HG03469 (cell line): ENCODE measurements at regions not wholly inside any gene's neighbourhood (a gene's known extent, or its start where the extent isn't known, plus 50 kb on each side); places are given as distances from the start of the nearest gene placed in this dataset.

Source experiments
- ATAC-seq: cut with Tn5 transposase; IDR thresholded peaks from one replicate; pipeline ENCODE4 v1.9.1; 2021; ENCODE audit warnings: mild to moderate bottlenecking, moderate library complexity, moderate number of reproducible peaks; ENCODE audit not compliant: unreplicated experiment

DNA sequence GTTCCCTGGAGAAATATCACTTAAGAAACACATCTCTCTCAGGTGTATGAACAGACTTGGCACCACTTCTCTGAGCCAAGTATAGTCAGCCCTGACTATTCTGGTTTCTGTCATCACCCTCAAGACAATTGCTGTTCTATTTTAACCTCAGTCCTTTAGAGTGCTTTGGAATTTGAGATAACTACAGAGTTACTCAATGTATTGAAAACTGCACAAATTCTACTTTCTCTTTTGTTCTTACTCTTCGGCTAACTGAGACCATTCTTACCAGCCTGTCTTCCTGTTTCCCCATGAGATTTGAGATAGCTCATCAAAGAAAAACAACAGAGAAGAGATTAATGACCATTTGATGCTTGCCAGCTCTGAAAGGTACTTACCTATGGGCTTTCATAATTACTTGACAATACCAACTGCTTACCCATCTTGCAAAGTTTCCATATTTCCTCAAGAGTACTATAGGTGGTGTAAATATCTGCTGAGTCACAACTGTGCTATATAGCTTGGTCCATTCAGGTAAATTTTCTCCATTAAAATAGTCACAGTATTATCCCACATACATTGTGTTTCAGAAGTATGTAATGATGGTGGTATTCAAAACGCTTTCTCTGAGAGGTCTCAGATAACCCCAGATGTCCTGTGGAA lies 467.5 kb upstream of the CHST9 start:
- peak; percentile 58 for ATAC-seq

DNA sequence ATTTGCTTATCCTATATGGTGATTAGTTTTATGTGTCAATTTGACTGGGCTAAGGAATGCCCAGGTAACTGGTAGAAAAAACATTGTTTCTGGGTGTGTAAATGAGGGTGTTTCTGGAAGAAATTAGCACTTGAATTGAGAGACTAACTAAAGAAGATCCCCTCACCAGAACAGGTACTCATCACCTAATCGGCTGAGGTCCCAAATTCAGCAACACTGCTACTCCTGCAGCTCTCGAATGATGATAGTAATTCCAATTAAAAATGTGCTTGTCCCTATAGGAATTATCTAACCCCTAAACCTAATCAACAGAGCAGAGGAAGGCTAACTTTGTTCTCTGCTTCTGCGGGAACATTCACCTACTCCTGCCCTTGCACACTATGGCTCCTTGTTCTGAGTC lies 464.5 kb upstream of the CHST9 start:
- ATAC-seq = no peak

DNA sequence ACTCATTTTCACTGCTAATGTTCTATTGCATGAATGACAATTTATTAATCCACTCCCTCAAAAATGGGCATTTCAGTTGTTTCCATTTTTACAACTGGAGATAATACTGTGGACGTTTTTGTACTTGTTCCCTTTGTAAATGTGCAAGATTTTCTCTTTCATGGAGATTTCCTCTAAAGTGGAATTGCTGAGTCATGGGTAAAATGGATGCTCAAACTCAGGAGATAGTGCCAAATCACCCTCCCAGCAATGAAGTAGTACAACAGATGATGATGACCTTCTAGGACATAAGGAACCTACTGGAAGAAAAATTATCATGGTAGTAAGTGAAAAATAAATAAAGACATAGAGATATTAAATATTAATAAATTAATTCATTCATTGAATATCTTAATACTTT lies 460.8 kb upstream of the CHST9 start:
- ATAC-seq = no peak

DNA sequence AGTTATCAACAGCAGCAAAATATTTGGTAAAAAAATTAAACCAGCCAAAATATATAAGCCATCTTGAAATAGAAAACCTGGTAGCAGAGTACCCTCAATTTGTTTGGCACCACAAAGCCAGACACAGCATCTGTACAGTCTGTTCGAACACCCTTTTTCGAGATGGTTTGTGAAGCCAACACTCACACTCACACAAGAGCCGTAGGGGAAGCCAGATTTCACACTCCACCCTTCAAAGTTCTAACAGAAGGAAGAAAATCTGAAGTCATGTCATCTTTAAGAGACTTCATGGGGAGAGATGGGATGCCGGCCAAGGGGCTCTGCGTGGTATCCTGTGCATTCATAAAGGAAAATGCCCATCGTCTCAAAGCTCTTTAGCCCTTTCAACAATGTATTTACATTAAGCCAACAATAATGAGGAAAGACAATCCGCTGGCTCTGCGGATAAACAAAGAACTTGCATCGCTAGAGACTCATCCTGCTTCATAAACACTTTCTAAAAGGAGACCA lies 451.5 kb upstream of the CHST9 start:
- no peak for ATAC-seq

DNA sequence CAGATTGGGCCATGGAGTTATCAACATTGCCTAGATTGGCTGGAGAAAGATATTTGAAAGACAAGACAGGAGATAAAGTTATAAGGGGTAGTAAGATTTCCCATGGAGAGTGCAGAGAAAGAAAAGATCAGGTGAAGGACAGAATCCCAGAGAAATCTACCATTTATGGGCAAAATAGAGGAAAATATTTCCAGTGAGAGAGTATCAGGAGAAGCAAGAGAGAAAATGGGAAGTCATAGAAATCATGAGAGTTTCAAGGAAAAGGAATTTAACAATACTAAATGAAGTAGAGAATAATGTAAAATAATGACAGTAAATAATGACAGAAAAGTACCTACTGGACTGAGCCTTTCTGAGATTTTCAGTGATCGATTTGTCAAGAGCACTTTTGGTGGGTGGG lies 447.6 kb upstream of the CHST9 start:
- ATAC-seq = no peak

DNA sequence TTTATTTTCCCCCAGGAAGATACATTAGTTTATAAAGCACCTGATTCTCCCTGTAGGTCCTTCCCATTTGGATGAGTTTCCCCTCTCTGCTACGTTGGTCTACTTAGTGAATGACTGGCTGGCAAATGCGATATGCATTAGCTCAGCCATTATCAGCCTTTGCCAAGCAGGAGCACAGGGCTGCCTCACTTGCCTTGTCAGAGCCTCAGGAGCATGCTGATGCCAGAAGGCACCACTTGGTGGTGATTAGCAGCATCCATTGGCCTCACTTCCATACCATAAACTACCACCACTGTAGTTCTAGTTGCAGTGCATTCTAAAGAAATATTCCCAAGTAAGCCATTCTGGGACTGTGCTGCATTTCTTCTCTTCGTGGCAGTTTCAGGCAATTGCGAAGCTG lies 442.8 kb upstream of the CHST9 start:
- no peak for ATAC-seq

DNA sequence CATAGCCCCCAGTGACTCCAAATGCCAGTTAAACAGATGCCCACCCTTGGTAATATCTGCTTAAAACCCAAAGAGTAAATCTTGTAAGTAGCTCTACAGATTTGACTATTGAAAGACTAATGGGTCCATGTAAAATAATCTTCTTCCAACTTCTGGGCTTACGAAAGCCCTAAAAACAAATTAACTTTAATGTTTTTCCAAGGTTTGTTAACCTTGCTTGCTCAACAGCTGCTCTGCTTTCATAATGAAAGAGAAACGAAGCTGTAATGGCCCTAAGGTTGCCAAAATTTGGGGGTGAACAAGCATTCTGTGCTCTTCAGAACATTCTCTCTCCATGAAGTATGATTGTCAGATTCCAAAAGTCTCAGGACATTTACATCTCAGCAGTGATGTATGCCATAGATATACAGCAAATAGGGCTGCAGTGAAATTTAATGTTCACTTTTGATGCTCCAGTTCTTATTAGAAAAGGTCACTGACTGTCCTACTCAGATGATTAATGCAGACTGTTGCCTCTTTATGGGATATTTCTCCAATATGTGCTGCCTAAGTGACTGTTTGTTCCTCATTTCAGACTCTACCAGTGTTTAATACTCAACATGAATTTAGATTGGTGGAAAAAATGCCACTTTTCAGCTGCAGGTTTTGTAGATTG lies 436.3 kb upstream of the CHST9 start:
- no peak for ATAC-seq

DNA sequence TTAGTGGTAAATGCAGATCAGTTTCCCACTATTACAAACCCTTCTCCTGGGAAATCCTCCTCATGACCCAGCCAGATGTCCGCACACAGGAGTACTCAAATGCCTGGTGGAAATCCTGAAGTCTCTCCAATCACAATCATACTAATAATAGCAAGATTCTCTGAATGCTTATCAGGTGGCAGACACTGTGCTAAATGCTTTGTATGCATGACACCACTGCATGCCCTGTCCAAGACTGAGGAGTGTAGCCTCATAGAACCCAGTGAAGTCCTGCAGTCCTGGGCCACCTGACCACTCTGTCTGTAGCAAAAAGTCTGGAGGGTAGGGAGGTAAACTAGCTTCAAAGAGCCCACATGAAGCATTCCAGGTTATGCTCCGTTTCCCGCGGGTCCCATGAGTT lies 434.8 kb upstream of the CHST9 start:
- no peak for ATAC-seq

DNA sequence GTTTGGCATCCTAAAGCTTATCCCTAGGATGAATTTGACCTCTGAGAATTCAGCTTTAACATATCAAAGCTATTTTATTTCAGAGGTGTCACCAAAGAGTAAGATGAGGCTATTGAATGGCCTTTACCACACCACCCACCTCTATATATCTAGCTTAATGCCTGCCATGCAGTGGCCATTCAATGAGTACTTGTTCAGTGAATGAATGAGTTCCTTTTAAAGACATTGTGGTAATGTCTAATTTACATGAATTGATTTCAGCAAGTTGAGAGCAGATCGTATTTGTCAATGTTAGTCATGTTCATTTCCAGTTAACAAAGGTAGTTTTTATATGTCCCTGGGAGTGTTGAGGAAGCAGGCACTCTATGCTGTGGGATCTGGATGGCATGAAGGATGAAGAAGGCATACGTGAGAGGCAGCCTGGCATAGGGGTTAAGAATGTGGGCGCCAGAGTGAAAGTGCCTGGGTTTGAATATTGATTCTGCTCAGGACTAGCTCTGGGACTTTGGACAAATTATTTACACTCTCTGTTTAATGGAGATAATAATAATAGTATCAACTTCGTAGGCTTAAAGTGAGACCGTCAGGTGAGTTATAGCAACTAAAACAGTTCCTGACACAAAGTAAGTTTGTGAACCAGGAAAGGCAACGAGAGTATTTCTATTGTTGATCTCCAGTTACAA lies 434.1 kb upstream of the CHST9 start:
- ATAC-seq = no peak

DNA sequence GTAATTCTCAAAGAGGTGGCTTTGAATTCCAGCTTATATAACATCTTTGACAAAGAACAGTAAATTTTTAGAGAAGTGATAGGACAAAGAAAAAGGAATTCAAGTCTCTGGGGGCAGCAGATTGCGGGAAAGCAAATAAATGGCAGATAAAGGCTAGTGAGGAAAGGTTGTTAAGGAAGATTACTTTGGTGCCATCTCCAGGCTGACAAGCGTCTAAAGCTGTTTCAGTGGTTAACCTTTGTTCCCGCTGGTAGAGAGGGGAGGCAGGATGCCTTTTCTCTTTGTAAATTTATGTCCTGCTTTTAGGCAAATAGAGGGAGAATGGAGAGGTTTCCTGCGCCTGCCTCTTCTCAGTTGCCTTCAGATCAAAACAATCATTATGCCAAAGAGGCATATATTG lies 431.2 kb upstream of the CHST9 start:
- ATAC-seq = no peak

DNA sequence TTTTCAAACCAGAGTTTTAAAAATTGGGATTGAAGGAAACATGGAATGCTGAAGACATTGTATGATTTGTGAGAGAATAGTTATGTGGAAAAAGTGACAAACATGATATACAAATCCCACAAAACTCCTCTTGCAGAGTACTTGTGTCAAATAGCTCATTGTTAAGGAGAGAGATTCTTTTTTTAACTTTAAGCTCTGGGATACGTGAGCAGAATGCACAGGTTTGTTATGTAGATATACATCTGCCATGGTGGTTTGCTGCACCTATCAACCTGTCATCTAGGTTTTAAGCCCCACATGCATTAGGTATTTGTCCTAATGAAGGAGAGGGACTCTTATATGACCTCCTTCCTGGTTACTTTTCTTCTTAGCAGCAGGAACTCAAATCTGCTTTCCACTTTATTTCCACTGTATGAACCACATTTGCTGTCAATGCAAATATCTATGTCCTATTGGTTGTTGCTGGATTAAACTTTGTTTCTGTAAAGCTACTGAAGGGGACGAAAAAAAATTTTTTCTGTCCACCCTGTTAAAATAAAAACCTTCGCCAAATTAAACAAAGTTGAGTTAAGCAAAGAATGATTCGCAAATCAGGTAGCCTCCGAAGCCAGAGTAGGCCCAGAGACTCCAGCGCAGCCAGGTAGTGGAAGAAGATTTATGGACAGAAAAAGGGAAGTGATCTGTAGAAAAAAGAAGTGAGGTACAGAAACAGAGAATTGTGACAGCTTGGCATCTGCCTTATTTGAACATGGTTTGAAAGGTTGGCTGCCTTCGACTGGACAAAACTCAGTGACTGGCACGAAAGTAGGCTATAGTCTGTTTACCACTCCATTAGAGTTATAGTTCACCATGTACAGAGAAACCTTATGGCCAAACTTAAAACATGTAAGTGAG lies 430.1 kb upstream of the CHST9 start:
- ATAC-seq = no peak

DNA sequence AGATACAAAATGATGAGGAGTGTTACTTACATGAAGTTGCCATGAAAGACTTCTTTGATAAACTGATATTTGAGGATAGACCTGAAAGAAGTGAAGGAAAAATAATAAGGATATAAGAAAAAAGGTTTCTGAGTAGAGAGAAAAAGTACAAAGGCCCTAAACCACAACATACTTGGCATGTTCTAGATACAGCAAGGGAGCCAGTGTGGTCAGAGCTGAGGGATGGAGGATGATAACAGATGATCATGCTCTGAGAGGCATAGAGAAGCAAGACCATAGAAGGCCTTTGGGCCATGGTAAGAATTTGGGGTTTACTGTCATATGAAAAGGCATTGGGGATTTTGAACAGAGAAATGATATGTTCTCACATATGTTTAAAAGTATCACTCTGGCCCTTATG lies 424.1 kb upstream of the CHST9 start:
- no peak for ATAC-seq

DNA sequence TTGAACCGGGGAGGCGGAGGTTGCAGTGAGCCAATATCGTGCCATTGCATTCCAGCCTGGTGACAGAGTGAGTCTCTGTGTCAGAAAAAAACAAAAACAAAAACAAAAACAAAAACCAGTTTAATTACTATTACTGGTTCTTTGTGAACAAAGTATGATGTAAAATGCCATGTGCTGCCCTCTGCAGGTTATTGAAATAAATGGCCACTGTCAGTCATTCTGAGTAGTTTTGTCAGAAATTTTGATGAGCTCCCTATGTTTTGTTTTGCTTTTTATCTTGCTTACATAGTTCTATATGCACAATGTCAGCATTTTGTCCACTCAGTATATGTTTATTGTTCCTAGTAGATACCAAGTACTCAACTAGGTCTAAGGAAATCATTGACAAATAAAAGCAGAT lies 423.6 kb upstream of the CHST9 start:
- no peak for ATAC-seq

DNA sequence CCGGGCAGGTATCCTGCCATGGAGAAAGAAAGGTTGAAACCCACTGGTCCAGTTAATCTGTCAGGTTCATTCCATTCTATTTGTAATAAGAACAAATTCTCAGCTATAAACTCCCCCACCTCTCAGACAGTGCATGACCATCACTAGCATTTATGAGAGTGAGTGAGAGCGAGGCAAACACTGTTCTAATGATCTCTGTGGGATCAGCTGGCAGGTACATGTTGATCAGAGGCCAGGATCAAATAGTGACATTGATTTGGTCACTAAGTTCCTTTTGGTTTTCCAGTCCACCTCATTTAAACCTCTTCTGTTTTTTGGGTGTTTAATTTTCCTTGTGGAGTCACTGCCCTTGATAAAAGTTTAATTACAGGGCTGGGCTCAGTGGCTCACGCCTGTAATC lies 423.1 kb upstream of the CHST9 start:
- no peak for ATAC-seq

DNA sequence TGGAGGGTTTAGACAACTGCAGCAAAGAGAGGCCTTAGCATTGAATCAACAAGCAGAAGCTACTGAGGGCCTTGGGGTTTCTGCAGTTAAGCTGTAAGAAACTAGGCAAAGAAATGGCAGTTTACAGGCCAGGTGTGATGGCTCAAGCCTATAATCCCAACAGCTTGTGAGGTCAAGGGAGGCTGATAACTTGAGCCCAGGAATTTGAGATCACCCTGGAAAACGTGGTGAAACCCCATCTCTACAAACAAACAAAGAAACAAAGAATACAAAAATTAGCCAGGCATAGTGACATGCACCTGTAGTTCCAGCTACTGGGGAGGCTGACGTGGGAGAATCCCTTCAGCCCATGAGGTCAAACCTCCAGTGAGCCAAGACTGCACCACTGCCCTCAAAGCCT lies 421.6 kb upstream of the CHST9 start:
- ATAC-seq = no peak

DNA sequence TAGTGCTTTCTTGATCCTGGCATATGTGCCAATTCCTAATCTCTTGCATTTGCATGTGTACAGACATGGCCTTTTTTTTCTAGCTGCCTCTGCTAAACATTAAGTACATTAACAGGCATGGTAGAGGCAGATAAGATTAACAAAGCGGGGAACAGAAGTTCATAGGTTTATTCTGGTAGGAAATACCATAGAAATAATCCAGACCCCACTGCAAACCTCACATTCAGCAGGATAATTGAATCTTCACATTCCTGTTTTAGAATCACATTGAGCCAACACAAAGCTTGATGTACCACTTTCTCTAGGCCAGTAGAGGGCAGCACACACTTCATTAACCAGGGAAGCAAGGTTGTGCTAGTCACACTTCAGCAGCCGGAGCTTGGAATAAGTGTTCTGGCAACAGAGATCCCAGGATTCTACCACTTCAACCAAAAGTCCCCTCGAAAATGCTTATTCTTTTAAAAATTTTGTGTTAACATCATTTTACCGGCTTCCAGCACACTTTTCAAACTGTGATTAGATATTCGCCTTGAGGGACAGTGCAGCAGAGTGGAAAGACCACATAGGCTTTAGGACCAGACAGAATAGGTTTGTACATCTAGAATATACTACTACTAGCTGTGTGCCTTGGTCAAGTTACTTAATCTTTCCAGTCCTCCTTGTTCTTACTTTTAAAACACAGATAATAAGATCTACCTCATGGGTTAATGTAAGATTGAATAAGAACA lies 420.2 kb upstream of the CHST9 start:
- ATAC-seq = peak; percentile 87

DNA sequence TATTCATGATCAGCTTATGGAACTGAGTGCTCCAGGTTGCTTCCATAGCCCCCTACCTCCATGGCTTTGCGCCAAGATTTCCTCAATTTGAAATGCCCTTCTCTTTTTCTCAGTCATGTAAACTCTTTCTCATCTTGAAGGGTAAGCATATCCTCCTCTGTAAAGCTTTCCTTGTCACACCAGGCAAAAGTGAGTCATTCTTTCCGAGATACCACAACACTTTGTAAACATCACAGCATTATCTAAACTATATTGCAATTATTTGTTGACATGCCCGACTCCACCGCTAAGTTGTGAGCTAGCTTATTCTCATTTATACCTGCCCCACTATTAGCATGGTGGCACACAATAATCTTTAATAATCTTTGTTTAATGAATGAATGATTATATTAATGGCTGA lies 419.5 kb upstream of the CHST9 start:
- no peak for ATAC-seq

DNA sequence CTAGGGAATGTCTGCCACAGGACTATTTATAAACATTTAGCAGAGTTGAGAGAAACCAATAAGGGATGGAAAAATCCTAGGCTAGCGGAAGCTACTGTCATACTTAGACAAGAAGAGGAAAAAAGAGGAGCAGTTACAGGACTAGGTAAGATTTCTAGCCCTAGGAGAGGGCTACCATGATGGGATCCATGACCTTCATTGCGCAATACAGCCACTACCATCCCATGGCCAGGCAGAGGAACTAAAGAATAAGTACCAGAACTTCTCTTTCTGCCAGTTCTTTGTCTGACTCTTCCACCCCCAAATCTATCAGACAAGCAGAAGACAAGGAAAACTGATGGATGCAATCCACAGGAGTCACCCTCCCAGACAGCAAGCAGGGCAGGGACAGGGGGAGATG lies 417.0 kb upstream of the CHST9 start:
- ATAC-seq = no peak

DNA sequence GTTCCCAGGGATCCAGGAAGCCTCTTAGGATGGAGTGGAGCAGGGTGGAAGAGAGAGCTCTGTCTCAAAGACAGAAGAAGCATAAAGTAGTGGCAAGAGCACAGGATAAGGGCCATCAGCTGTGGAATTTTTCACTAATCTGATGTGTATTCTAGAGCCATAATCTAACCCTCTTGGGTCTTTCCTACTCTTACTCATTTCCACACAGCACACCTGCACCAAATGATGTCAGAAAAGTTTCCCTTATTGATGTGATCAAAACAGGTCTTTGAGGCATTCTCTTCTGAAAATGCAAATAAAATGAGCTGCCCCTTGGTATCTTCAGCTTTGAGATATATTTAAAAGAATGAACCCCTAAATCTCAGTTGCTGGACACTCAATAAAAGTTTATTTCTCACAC lies 415.1 kb upstream of the CHST9 start:
- ATAC-seq = no peak

DNA sequence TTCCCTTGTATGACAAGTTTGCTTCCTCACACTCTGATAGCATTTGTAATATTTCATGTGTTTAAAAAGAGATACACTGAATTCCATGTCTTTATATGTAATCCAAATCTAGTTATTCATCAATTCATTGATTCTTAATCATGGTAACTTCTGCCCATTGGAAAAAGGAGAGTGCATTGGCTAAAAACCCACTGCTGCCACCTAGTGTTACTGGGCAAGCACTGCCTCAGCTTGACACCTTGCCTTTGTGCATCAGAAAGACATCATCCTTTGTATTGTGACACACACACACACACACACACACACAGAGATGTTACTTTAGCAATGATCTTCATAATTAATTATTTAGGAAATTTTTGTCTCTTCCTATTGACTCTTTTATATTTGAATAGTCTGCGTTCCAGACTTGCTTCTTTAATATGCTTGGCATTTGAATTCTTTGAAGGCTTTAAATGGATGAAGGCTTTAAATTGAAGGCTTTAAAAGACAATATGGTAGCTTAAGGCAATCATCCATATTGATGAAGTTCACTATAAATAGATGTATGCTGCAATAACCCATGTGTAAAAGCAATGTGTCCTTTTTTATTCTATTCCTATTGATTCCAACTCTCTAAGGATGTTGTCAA lies 414.2 kb upstream of the CHST9 start:
- ATAC-seq = peak; percentile 87
